KMS-11 (cell line): ENCODE measurements at regions not wholly inside any gene's neighbourhood (a gene's known extent, or its start where the extent isn't known, plus 50 kb on each side); places are given as distances from the start of the nearest gene placed in this dataset.

Experiments
- H2AFZ ChIP-seq: fragments of 200-600 bp; sonication (generic); 2 replicates; pipeline ENCODE4 v1.6.1; 2016; ENCODE audit warnings: antibody characterized with exemption, mixed run types, low read depth
- H3K27ac ChIP-seq: fragments of 200-600 bp; sonication (generic); 2 replicates; pipeline ENCODE4 v1.6.1; 2016; ENCODE audit warnings: mild to moderate bottlenecking, mixed run types
- H3K27me3 ChIP-seq: fragments of 200-600 bp; sonication (generic); 2 replicates; pipeline ENCODE4 v1.6.1; 2017; ENCODE audit warnings: mild to moderate bottlenecking, low read depth, mixed run types, moderate library complexity; ENCODE audit not compliant: insufficient read depth
- H3K36me3 ChIP-seq: fragments of 200-600 bp; sonication (generic); 2 replicates; pipeline ENCODE4 v1.6.1; 2017; ENCODE audit warnings: mild to moderate bottlenecking, mixed run types; ENCODE audit not compliant: insufficient read depth
- H3K4me1 ChIP-seq: fragments of 200-600 bp; sonication (generic); 2 replicates; pipeline ENCODE4 v1.6.1; 2016; ENCODE audit warnings: mild to moderate bottlenecking, low read depth, mixed run types; ENCODE audit not compliant: poor library complexity, severe bottlenecking
- H3K4me2 ChIP-seq: fragments of 200-600 bp; sonication (generic); 2 replicates; pipeline ENCODE4 v1.7.0; 2016; ENCODE audit warnings: mild to moderate bottlenecking, mixed run types
- H3K4me3 ChIP-seq: fragments of 200-600 bp; sonication (generic); IDR thresholded peaks from 2 replicates; pipeline ENCODE4 v1.6.1; 2017; ENCODE audit warnings: low read depth, low read length, mixed read lengths; ENCODE audit not compliant: insufficient read depth
- H3K79me2 ChIP-seq: fragments of 200-600 bp; sonication (generic); 2 replicates; pipeline ENCODE4 v1.6.1; 2016; ENCODE audit warnings: low read depth, mixed run types; ENCODE audit not compliant: insufficient read depth
- H3K9ac ChIP-seq: fragments of 200-600 bp; sonication (generic); 2 replicates; pipeline ENCODE4 v1.6.1; 2016; ENCODE audit warnings: mild to moderate bottlenecking, mixed run types
- H4K20me1 ChIP-seq: fragments of 200-600 bp; sonication (generic); 2 replicates; pipeline ENCODE4 v1.6.1; 2016; ENCODE audit warnings: mild to moderate bottlenecking, mixed run types; ENCODE audit not compliant: insufficient read depth
- CTCF ChIP-seq: fragments of 200-600 bp; sonication (generic); conservative IDR thresholded peaks from 2 replicates; pipeline ENCODE4 v1.6.1; 2017; ENCODE audit warnings: low read depth, mild to moderate bottlenecking, antibody characterized with exemption, low read length, moderate library complexity, mixed read lengths

DNA sequence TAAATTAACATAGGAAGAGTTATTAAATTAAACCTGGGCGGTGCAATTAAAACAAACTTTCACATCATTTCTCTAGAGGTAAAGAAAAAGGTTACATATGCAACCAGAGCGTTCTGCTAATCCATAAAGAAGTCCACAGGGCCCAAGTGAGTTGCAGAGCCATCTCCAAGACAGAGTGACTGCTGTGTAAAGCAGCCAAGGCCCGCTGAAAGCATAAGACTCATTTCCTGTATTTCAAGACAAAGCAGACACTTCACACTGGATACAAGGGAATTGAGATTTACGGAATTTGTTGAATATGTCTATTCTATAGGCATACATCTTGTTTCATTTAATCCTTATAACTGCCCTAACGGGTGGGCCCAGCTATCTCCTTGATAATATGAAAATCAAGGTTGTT lies 422.8 kb downstream of the CBLN4 start:
- no peak overlapping the region for H3K9ac ChIP-seq
- H3K27ac ChIP-seq, result no peak overlapping the region
- no peaks in the 10 kb centered on the region for H4K20me1 ChIP-seq
- H3K27me3 ChIP-seq, result no peaks in the 10 kb centered on the region
- H3K4me1 ChIP-seq, result peaks cover 19% of the 10 kb centered on the region
- H2AFZ ChIP-seq, result no peak overlapping the region
- TF ChIP-seq CTCF, result no peak
- no peaks in the 10 kb centered on the region for H3K36me3 ChIP-seq
- H3K4me3 ChIP-seq, result no peak overlapping the region
- H3K4me2 ChIP-seq, result no peak overlapping the region
- H3K79me2 ChIP-seq, result no peaks in the 10 kb centered on the region

- Histone ChIP-seq H3K4me3 (no peak overlapping the region), H2AFZ (no peak overlapping the region), H3K79me2 (no peaks in the 10 kb centered on the region), H3K4me1 (peaks cover 19% of the 10 kb centered on the region), H3K27ac (no peak overlapping the region), H3K27me3 (no peaks in the 10 kb centered on the region), H3K4me2 (no peak overlapping the region), H3K36me3 (no peaks in the 10 kb centered on the region), H4K20me1 (no peaks in the 10 kb centered on the region), H3K9ac (no peak overlapping the region)
- no peak for TF ChIP-seq CTCF
Observed at GRCh38 chr20:55581519-55581918, 423.8 kb downstream of the CBLN4 start.

- Histone ChIP-seq H3K4me1 (peaks cover 19% of the 10 kb centered on the region), H3K4me3 (no peak overlapping the region), H3K9ac (no peak overlapping the region), H3K27me3 (no peaks in the 10 kb centered on the region), H2AFZ (no peak overlapping the region), H4K20me1 (no peaks in the 10 kb centered on the region), H3K27ac (no peak overlapping the region), H3K79me2 (no peaks in the 10 kb centered on the region), H3K4me2 (peak overlapping the region; percentile 19), H3K36me3 (no peaks in the 10 kb centered on the region)
- no peak for TF ChIP-seq CTCF
Observed at GRCh38 chr20:55580475-55580874, 424.8 kb downstream of the CBLN4 start.

GRCh38 chr20:55579802-55580201 lies 425.5 kb downstream of the CBLN4 start:
- Histone ChIP-seq H3K4me1 (peaks cover 19% of the 10 kb centered on the region), H3K27ac (no peak overlapping the region), H3K36me3 (no peaks in the 10 kb centered on the region), H3K4me2 (no peak overlapping the region), H4K20me1 (no peaks in the 10 kb centered on the region), H3K9ac (no peak overlapping the region), H3K4me3 (no peak overlapping the region), H3K27me3 (no peaks in the 10 kb centered on the region), H3K79me2 (no peaks in the 10 kb centered on the region), H2AFZ (no peak overlapping the region)
- no peak for TF ChIP-seq CTCF
